Mucosa of descending colon (tissue), 3 donors: ENCODE measurements at regions not wholly inside any gene's neighbourhood (a gene's known extent, or its start where the extent isn't known, plus 50 kb on each side); places are given as distances from the start of the nearest gene placed in this dataset.

ENCODE experiments used
- ATAC-seq: fragments of 200-7000 bp; cut with Tn5 transposase; one replicate; pipeline ENCODE4 v1.9.1; 2020; ENCODE audit warnings: mild to moderate bottlenecking, moderate library complexity
- DNase-seq, 3 donors: peaks; one replicate each; pipeline ENCODE4 v3.0.0-alpha.2; 2020
- H3K36me3 ChIP-seq: fragments of 200-600 bp; one replicate; pipeline ENCODE4 v1.8.0; 2021; ENCODE audit warnings: low read depth, mild to moderate bottlenecking
- H3K4me1 ChIP-seq: fragments of 200-600 bp; one replicate; pipeline ENCODE4 v1.8.0; 2021; ENCODE audit warnings: low read depth, mild to moderate bottlenecking
- H3K4me3 ChIP-seq: fragments of 200-600 bp; one replicate; pipeline ENCODE4 v1.8.0; 2021; ENCODE audit warnings: mild to moderate bottlenecking
- H3K9me3 ChIP-seq: fragments of 200-600 bp; one replicate; pipeline ENCODE4 v1.8.0; 2021; ENCODE audit warnings: mild to moderate bottlenecking
- intact Hi-C, 2 donors: fragments of 100-400 bp; cut with DNase I in 1 of 2; cut with micrococcal nuclease in 1 of 2; formaldehyde crosslinking; loops; one replicate each; pipeline versions ENCODE4 v1.11.0 to v1.11.1; 2022; cut with DNase I, micrococcal nuclease
- TF ChIP-seq, protein P1 (sequence below): fragments of 200-600 bp; IDR thresholded peaks from one replicate; pipeline ENCODE4 v1.8.0; 2022; ENCODE audit warnings: antibody characterized with exemption, mild to moderate bottlenecking
- donor health status: DM: no; HTN: no; CAD: no; lungs with moderate emphysema.
- donor health status: DM: no; HTN: no; CAD: no.
- donor health status: DM: no; HTN: yes; CAD: no.

DNA sequence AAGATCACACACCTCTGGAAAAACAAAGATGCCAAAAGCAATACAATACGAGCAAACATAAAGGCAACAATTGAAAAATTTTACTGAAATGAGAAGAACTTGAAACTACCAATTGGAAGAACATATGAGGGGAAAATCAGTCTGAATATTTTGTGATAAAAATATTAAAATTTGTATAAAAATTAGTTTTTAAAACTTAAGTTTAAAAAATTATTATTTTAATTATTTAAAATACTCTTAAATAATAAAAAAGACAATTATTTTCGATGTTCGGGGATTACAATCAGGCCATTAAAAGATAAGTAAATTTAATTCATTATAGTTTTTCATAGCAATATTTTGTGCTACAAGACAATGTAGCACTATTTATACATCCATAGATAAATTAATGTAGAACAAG lies 1239.3 kb downstream of the AMY1C start:
- peaks cover 13% of the 10 kb centered on the region for H3K9me3 ChIP-seq
- H3K4me3 ChIP-seq = no peak overlapping the region
- no peaks in the 10 kb centered on the region for H3K36me3 ChIP-seq
- H3K4me1 ChIP-seq = no peaks in the 10 kb centered on the region
- ATAC-seq (no peak), DNase-seq (no peak)
- TF ChIP-seq, protein P1, sequence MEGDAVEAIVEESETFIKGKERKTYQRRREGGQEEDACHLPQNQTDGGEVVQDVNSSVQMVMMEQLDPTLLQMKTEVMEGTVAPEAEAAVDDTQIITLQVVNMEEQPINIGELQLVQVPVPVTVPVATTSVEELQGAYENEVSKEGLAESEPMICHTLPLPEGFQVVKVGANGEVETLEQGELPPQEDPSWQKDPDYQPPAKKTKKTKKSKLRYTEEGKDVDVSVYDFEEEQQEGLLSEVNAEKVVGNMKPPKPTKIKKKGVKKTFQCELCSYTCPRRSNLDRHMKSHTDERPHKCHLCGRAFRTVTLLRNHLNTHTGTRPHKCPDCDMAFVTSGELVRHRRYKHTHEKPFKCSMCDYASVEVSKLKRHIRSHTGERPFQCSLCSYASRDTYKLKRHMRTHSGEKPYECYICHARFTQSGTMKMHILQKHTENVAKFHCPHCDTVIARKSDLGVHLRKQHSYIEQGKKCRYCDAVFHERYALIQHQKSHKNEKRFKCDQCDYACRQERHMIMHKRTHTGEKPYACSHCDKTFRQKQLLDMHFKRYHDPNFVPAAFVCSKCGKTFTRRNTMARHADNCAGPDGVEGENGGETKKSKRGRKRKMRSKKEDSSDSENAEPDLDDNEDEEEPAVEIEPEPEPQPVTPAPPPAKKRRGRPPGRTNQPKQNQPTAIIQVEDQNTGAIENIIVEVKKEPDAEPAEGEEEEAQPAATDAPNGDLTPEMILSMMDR = no peak
- intact Hi-C loops = no loop called here

DNA sequence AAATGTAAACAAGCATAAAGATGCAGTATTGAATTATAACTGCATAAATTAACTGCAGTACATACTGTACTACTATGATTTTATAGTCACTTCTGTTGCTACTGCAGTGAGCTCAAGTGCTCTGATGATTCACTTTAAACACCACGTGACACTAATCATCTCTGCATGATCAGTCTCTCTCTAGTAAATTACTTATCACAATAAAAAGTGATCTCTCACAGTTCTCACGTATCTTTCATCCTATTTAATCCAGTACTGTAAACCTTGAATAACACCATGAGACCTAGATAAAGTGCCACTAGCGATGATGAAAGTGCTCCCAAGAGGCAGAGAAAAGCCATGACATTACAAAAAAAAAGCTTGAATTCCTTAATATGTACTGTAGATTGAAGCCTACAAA lies 1242.0 kb downstream of the AMY1C start:
- no peaks in the 10 kb centered on the region for H3K9me3 ChIP-seq
- ATAC-seq = no peak
- H3K36me3 ChIP-seq = no peaks in the 10 kb centered on the region
- H3K4me1 ChIP-seq = no peaks in the 10 kb centered on the region
- H3K4me3 ChIP-seq = no peak overlapping the region
- no peak for DNase-seq
- TF ChIP-seq, protein P1 = no peak
- intact Hi-C loops = no loop called here

DNA sequence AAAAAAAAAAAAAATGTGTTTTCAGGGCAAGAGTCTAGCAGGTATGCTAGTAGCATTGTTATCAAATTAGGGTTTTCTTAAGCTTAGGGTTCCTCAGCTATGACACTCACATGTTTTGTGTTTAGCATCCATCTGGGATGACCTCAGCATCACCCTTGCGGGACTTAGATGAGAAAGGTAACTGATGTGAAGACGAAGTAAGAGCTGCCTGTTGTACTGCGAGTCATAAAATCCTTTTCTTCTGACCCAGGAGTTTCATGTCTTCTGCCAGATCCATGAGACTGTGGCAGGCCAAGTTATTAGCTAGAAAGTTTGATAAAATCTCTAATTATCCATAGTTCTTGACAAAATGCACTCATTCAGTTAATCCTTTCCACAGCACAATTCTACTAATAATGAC lies 1251.1 kb downstream of the AMY1C start:
- H3K4me1 ChIP-seq = no peaks in the 10 kb centered on the region
- DNase-seq (no peak), ATAC-seq (no peak)
- H3K9me3 ChIP-seq = peaks cover 7% of the 10 kb centered on the region
- TF ChIP-seq, protein P1 = no peak
- intact Hi-C loops = no loop called here
- H3K4me3 ChIP-seq = no peak overlapping the region
- no peaks in the 10 kb centered on the region for H3K36me3 ChIP-seq

DNA sequence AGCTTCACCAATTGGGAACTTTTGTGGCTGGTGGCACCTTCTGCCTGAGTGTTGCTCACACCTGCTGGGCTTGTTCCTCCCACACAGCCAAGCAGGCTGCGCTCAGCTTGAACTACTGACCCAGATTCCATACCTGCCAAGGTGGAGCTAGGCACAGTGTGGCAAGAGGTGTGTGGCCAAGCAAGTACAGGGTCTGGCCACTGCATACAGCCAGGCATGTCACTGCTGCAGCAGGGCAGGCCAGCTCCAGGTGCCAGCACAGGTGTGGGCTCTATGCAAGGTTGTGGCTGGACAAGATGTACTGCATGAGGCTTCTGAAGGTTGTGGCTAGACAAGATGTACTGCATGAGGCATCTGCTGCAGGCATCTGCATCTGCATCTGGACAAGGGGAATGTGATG lies 1254.8 kb downstream of the AMY1C start:
- DNase-seq (no peak), ATAC-seq (no peak)
- Histone ChIP-seq H3K36me3 (no peaks in the 10 kb centered on the region), H3K9me3 (peaks cover 7% of the 10 kb centered on the region), H3K4me3 (no peak overlapping the region), H3K4me1 (no peaks in the 10 kb centered on the region)
- TF ChIP-seq, protein P1 = no peak
- intact Hi-C loops = no loop called here

DNA sequence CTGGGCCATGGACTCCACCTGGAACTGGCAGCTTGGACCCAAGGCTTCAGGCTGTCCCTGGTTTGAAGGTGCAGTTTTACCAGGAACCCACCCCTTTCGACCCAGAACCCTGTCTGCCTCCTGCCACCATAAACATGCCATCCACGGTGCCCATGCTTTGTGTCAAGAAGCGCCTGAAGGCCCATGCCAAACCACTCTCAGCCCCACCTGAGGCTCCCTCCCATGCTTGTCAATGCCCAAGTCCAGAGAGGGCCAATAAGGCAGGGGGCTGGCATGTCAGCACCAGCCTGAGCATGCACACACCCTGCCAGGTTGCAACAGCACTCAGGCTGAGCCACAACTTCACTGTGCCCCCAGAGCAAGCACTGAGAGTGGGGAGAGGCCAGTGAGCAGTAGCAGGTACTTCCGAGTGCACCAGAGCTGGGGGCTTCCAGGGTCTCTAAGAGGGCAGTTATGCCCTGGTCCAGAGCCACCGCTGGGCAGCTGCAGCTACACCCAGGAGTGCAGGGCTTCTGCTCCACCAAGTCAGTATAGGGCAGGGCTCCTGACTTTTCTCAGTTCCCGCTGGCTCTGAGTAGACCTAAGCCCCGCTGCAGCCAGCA lies 1256.0 kb downstream of the AMY1C start:
- DNase-seq (no peak), ATAC-seq (no peak)
- Histone ChIP-seq H3K36me3 (no peaks in the 10 kb centered on the region), H3K9me3 (peaks cover 7% of the 10 kb centered on the region), H3K4me1 (no peaks in the 10 kb centered on the region), H3K4me3 (no peak overlapping the region)
- intact Hi-C loops = no loop called here
- TF ChIP-seq, protein P1 = no peak

DNA sequence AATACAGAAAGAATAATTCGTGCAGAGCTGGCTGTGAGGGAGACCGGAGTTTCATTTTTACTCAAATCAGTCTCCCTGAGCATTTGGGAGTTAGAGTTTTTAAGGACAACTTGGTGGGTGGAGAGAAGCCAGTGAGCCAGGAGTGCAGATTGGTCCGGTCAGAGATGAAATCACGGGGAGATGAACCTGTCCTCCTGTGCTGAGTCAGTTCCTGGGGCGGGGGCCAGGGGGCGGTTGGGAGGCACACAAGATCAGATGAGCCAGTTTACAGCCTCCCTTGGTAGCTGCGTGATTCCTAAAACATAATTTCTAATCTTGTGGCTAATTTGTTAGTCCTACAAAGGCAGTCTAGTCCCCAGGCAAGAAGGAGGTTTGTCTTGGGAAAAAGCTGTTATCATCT lies 1267.9 kb downstream of the AMY1C start:
- intact Hi-C loops = no loop called here
- DNase-seq = no peak
- no peak for ATAC-seq

More for the DNA sequence above, 1267.9 kb downstream of the AMY1C start:
- Histone ChIP-seq H3K4me3 (no peak overlapping the region), H3K9me3 (no peaks in the 10 kb centered on the region), H3K36me3 (no peaks in the 10 kb centered on the region), H3K4me1 (no peaks in the 10 kb centered on the region)
- TF ChIP-seq, protein P1 = no peak
